Smooth muscle cell (in vitro differentiated cells): ENCODE measurements at regions not wholly inside any gene's neighbourhood (a gene's known extent, or its start where the extent isn't known, plus 50 kb on each side); places are given as distances from the start of the nearest gene placed in this dataset.

Experiments used
- DNase-seq: peaks from one replicate; lab custom pipeline; 2025; ENCODE audit not compliant: unreplicated experiment; lab: John Stamatoyannopoulos, UW
- H2AFZ ChIP-seq: fragments of 200-600 bp; sonication (generic); 2 replicates; pipeline ENCODE4 v1.6.0; 2016; ENCODE audit warnings: antibody characterized with exemption, low read depth, mild to moderate bottlenecking
- H3F3A ChIP-seq: fragments of 200-600 bp; sonication (generic); 2 replicates; pipeline ENCODE4 v1.6.0; 2017; ENCODE audit warnings: antibody characterized with exemption, low read depth
- H3K27ac ChIP-seq: fragments of 200-600 bp; sonication (generic); 2 replicates; pipeline ENCODE4 v1.5.1; 2016; ENCODE audit warnings: low read depth, mild to moderate bottlenecking
- H3K27me3 ChIP-seq: fragments of 200-600 bp; sonication (generic); 2 replicates; pipeline ENCODE4 v1.6.1; 2016; ENCODE audit warnings: low read depth, mild to moderate bottlenecking
- H3K36me3 ChIP-seq: fragments of 200-600 bp; sonication (generic); 2 replicates; pipeline ENCODE4 v1.5.1; 2016; ENCODE audit warnings: low read depth
- H3K4me1 ChIP-seq: fragments of 200-600 bp; sonication (generic); 2 replicates; pipeline ENCODE4 v1.5.1; 2016; ENCODE audit warnings: low read depth
- H3K4me2 ChIP-seq: fragments of 200-600 bp; sonication (generic); 2 replicates; pipeline ENCODE4 v1.6.0; 2016; ENCODE audit warnings: mild to moderate bottlenecking
- H3K4me3 ChIP-seq: fragments of 200-600 bp; sonication (generic); 2 replicates; pipeline ENCODE4 v1.5.1; 2016; ENCODE audit warnings: mild to moderate bottlenecking
- H3K79me2 ChIP-seq: fragments of 200-600 bp; sonication (generic); 2 replicates; pipeline ENCODE4 v1.6.0; 2016; ENCODE audit warnings: low read depth, mild to moderate bottlenecking
- H3K9ac ChIP-seq: fragments of 200-600 bp; sonication (generic); 2 replicates; pipeline ENCODE4 v1.6.0; 2016; ENCODE audit warnings: low read depth
- H3K9me3 ChIP-seq: fragments of 200-600 bp; sonication (generic); replicated peaks from 2 replicates; pipeline ENCODE4 v1.5.1; 2016; ENCODE audit warnings: low read depth
- H4K20me1 ChIP-seq: fragments of 200-600 bp; sonication (generic); 2 replicates; pipeline ENCODE4 v1.6.0; 2016; ENCODE audit warnings: low read depth
- WGBS: methylation state at CpG from one replicate; pipeline ENCODE4 v1.1.7; 2016; ENCODE audit warnings: low lambda C conversion rate; 5-methylcytosine and 5-hydroxymethylcytosine counted together
- TF ChIP-seq, protein P1 (sequence below): fragments of 200-600 bp; sonication (generic); IDR thresholded peaks from 2 replicates; pipeline ENCODE4 v1.5.1; 2017; ENCODE audit warnings: borderline replicate concordance, mild to moderate bottlenecking, antibody characterized with exemption; ENCODE audit not compliant: insufficient read depth, poor library complexity, severe bottlenecking

DNA sequence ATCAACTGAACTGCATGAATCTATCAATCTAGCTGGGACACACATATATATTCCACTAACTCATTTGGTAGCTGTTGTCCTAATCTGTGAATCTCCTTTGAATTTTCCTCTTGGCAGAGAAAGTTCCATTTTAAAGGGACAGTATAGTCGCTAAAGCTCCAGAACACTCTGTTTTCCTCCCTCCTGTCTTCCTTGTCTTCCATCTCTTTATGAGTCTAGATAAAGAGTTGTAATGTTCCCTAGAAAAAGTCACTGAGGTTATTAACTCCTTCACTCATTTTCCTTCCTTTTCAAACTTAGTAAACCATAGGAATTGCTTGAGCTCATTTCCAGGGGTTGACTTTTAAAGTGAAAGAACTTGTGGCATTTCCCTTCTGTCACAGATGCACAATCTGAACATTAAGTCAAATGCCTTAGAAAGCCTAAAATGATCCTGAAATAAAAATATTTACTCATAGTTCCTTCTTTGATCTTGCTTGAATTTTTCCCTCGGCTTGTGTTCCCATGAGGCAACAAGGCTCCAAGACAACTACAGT is 198.4 kb downstream of the TRIM27 start:
- H2AFZ ChIP-seq = peak overlapping the region; percentile 62
- no peaks in the 10 kb centered on the region for H3K9me3 ChIP-seq
- H3F3A ChIP-seq = peaks cover 12% of the 10 kb centered on the region
- H3K4me2 ChIP-seq = peak overlapping the region; percentile 48
- H3K27ac ChIP-seq = no peak overlapping the region
- no peak overlapping the region for H3K9ac ChIP-seq
- H4K20me1 ChIP-seq = no peaks in the 10 kb centered on the region
- TF ChIP-seq, protein P1, sequence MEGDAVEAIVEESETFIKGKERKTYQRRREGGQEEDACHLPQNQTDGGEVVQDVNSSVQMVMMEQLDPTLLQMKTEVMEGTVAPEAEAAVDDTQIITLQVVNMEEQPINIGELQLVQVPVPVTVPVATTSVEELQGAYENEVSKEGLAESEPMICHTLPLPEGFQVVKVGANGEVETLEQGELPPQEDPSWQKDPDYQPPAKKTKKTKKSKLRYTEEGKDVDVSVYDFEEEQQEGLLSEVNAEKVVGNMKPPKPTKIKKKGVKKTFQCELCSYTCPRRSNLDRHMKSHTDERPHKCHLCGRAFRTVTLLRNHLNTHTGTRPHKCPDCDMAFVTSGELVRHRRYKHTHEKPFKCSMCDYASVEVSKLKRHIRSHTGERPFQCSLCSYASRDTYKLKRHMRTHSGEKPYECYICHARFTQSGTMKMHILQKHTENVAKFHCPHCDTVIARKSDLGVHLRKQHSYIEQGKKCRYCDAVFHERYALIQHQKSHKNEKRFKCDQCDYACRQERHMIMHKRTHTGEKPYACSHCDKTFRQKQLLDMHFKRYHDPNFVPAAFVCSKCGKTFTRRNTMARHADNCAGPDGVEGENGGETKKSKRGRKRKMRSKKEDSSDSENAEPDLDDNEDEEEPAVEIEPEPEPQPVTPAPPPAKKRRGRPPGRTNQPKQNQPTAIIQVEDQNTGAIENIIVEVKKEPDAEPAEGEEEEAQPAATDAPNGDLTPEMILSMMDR = no peak
- WGBS = 47% methylated on average over 2 of the region's 2 CpGs
- peaks cover 4% of the 10 kb centered on the region for H3K4me1 ChIP-seq
- no peaks in the 10 kb centered on the region for H3K36me3 ChIP-seq
- no peak for DNase-seq
- no peak overlapping the region for H3K4me3 ChIP-seq
- peaks cover 16% of the 10 kb centered on the region for H3K27me3 ChIP-seq
- no peaks in the 10 kb centered on the region for H3K79me2 ChIP-seq

DNA sequence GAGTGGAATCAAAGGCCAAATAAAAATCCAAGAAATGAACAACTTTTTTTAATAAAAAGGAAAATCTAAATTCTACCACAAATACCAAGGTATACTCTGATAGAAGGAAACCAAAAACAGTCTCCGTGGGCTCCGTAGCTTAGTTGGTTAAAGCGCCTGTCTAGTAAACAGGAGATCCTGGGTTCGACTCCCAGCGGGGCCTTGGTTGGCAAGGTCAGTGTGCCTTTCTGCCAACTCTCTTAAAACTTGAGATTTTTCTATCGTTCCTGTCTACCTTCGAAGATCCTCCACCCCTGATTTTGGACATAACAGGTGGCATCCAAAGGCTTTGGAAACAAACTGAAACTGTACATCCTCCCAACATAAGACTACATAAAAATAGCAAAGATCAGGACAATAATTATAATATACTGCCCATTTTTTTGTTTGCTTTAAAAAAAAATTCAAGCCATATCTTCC is 197.9 kb downstream of the TRIM27 start:
- Histone ChIP-seq H3K9ac (no peak overlapping the region), H3F3A (peaks cover 12% of the 10 kb centered on the region), H3K79me2 (no peaks in the 10 kb centered on the region), H2AFZ (peak overlapping the region; percentile 62), H3K36me3 (no peaks in the 10 kb centered on the region), H3K4me3 (no peak overlapping the region), H3K9me3 (no peaks in the 10 kb centered on the region), H3K27me3 (peaks cover 16% of the 10 kb centered on the region), H3K4me2 (peak overlapping the region; percentile 48), H3K27ac (no peak overlapping the region), H3K4me1 (peaks cover 4% of the 10 kb centered on the region), H4K20me1 (no peaks in the 10 kb centered on the region)
- 20% methylated on average over 7 of the region's 7 CpGs for WGBS
- TF ChIP-seq, protein P1 = no peak
- DNase-seq = no peak

DNA sequence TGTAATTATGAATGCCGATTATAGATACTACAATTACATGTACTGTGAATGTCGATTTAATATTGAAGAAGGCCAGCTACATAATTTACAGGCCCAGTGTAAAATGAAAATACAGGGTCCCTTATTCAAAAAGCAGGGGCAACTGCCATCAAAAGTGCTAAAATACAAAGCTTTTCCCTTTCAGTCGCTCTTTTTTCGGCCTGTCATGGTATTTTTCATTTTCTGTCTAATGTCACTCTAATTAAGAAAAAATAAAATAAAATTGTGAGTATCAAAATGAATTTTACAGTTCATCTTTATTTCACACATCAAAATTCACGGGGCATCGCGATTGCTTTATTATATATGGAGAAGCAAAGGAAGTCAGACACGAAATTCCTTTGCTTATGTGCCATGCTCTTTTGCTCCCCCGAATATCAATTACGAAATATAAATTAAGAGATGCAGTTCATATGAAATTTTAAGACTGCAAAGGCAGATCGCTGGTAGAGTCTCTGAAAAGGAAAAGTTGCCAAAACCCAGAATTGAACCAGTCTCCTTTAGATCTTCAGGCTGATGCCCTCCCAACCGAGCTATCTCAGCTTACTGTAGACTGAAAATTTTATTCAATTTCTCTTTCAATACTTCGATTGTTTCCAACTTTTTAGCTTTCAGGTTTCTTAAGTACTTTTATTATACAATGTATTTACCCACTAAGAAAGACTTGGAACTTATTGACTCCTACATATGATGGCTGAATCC is 197.0 kb downstream of the TRIM27 start:
- H3K36me3 ChIP-seq = no peaks in the 10 kb centered on the region
- H3K9me3 ChIP-seq = no peaks in the 10 kb centered on the region
- H3K79me2 ChIP-seq = no peaks in the 10 kb centered on the region
- peaks cover 12% of the 10 kb centered on the region for H3F3A ChIP-seq
- no peak overlapping the region for H2AFZ ChIP-seq
- H4K20me1 ChIP-seq = no peaks in the 10 kb centered on the region
- no peak overlapping the region for H3K4me3 ChIP-seq
- H3K4me1 ChIP-seq = peaks cover 4% of the 10 kb centered on the region
- TF ChIP-seq, protein P1 = no peak
- H3K27ac ChIP-seq = no peak overlapping the region
- peaks cover 20% of the 10 kb centered on the region for H3K27me3 ChIP-seq
- no peak overlapping the region for H3K4me2 ChIP-seq
- DNase-seq = no peak
- 82% methylated on average over 13 of the region's 13 CpGs for WGBS
- H3K9ac ChIP-seq = no peak overlapping the region
